ENCODE measurements at regions not wholly inside any gene's neighbourhood (a gene's known extent, or its start where the extent isn't known, plus 50 kb on each side); places are given as distances from the start of the nearest gene placed in this dataset.

DNA sequence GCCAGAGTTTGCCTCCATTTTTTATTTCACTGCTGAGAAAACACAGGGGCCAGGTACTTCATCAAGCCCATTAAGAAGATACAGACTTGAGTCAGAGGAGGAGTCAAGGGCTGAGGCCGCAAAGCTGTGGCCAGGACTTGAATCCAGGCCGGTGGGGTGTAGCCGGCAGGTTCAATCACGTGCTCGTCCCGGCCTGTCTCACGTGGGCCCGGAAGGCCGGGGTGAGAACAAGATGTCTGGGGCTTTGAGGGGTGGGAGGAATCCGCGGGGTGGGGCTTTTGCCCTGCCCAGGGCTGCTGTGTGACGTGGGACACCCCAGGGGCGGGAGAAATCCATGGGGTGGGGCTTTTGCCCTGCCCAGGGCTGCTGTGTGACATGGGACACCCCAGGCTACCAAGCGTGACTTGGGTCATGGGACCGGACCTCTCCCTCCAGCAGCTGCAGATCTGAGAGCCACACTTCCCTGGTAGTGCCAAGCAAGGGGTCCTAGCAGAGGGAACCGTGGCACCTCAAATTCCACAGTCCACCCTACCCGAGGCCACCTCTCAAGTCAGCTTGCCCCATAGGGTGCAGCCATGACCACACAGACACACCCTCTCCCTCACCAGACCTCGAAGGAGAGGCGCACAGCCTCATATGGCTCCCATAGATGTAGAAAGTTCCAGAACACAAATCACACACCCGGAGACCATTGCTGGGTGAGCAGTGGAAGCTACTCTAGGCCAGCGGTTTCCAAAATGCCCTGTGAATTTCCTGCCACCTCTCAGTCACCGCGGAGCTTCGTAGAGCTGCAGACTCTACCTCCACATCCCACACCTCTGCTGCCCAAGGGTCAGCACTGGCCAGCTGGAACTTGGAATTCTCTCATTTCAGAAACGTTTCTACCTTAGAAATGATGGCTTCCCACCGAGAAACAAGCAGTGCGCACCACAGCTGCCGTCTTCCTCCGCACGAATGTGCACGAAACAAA, 156.1 kb downstream of the DLL1 start:
- DNase-seq (ENCODE audit: low read depth, low spot score), result no peak
- no peak overlapping the region for H3K4me3 ChIP-seq (ENCODE audit: low read depth, low read length)
- CTCF ChIA-PET, result no interaction called here
- TF ChIP-seq, protein P1, sequence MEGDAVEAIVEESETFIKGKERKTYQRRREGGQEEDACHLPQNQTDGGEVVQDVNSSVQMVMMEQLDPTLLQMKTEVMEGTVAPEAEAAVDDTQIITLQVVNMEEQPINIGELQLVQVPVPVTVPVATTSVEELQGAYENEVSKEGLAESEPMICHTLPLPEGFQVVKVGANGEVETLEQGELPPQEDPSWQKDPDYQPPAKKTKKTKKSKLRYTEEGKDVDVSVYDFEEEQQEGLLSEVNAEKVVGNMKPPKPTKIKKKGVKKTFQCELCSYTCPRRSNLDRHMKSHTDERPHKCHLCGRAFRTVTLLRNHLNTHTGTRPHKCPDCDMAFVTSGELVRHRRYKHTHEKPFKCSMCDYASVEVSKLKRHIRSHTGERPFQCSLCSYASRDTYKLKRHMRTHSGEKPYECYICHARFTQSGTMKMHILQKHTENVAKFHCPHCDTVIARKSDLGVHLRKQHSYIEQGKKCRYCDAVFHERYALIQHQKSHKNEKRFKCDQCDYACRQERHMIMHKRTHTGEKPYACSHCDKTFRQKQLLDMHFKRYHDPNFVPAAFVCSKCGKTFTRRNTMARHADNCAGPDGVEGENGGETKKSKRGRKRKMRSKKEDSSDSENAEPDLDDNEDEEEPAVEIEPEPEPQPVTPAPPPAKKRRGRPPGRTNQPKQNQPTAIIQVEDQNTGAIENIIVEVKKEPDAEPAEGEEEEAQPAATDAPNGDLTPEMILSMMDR (IDR thresholded peaks at IDR 0.05; ENCODE audit: low read depth, low read length), result no peak
- H3K27me3 ChIP-seq (ENCODE audit: control insufficient read depth, insufficient read depth, low read length), result no peaks in the 10 kb centered on the region
- no peak overlapping the region for H3K27ac ChIP-seq (ENCODE audit: low read depth, low read length)
- POLR2A ChIA-PET, result no interaction called here
- peaks cover 98% of the 10 kb centered on the region for H3K9me3 ChIP-seq (ENCODE audit: control insufficient read depth, insufficient read depth, low read length)

GRCh38 chr6:170134031-170134470, 156.8 kb downstream of the DLL1 start:
- TF ChIP-seq, protein P1 (IDR thresholded peaks at IDR 0.05; ENCODE audit: low read depth, low read length), result no peak
- ChIA-PET POLR2A (no interaction called here), CTCF (no interaction called here)
- DNase-seq (ENCODE audit: low read depth, low spot score), result no peak
- Histone ChIP-seq H3K27ac (ENCODE audit: low read depth, low read length) (no peak overlapping the region), H3K9me3 (ENCODE audit: control insufficient read depth, insufficient read depth, low read length) (peaks cover 99% of the 10 kb centered on the region), H3K27me3 (ENCODE audit: control insufficient read depth, insufficient read depth, low read length) (no peaks in the 10 kb centered on the region), H3K4me3 (ENCODE audit: low read depth, low read length) (no peak overlapping the region)

DNA sequence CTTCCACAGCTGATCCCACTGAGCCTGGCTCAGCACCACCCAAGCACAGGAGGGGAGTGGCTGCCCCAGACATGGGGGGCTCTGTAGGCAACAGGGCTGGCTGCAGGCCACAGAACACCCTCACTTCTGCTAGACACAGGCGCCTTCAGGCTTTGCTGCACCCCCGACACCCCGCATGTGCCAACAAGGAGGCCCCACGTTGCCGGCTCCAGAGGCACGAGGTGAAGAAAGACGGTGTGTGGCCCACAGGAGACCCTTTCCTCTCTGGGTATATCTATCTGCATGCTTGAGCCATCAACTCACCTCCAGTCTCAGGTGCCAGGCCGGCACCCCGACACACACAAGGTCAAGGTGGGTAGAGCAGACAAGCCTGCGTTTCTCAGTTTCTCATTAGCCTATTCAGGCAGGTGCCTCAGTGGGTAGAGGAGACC, 158.3 kb downstream of the DLL1 start:
- DNase-seq (ENCODE audit: low read depth, low spot score), result no peak
- Histone ChIP-seq H3K27ac (ENCODE audit: low read depth, low read length) (no peak overlapping the region), H3K4me3 (ENCODE audit: low read depth, low read length) (no peak overlapping the region), H3K27me3 (ENCODE audit: control insufficient read depth, insufficient read depth, low read length) (no peaks in the 10 kb centered on the region), H3K9me3 (ENCODE audit: control insufficient read depth, insufficient read depth, low read length) (peaks cover 93% of the 10 kb centered on the region)
- ChIA-PET POLR2A (no interaction called here), CTCF (no interaction called here)
- TF ChIP-seq, protein P1 (IDR thresholded peaks at IDR 0.05; ENCODE audit: low read depth, low read length), result no peak

DNA sequence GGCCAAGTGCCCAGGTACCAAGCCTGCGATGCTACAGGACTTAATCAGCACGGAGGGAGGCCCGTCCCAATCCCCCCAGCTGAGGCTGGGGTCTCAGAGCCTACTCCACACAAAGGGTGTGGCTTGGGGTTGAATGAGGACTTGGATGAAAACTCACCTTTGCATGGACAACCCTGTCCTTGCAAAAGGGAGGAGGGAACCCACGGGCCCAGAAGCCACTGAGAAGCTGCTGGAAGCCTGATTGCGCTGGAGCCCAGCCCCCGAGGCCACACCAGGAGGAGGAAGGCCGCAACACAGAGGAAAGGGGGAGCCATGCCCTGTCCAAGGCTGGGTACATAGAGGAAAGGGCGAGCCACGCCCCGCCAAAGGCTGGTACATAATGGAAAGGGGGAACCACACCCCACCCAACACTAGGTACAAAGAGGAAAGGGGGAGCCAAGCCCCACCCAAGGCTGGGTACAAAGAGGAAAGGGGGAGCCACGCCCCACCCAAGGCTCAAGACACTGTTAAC, 158.8 kb downstream of the DLL1 start:
- no peak for DNase-seq (ENCODE audit: low read depth, low spot score)
- no peaks in the 10 kb centered on the region for H3K27me3 ChIP-seq (ENCODE audit: control insufficient read depth, insufficient read depth, low read length)
- H3K4me3 ChIP-seq (ENCODE audit: low read depth, low read length), result no peak overlapping the region
- TF ChIP-seq, protein P1 (IDR thresholded peaks at IDR 0.05; ENCODE audit: low read depth, low read length), result no peak
- CTCF ChIA-PET, result no interaction called here
- H3K27ac ChIP-seq (ENCODE audit: low read depth, low read length), result no peak overlapping the region
- peaks cover 91% of the 10 kb centered on the region for H3K9me3 ChIP-seq (ENCODE audit: control insufficient read depth, insufficient read depth, low read length)
- POLR2A ChIA-PET, result no interaction called here

GRCh38 chr6:170131351-170131750, 159.5 kb downstream of the DLL1 start:
- Histone ChIP-seq H3K9me3 (ENCODE audit: control insufficient read depth, insufficient read depth, low read length) (peaks cover 86% of the 10 kb centered on the region), H3K4me3 (ENCODE audit: low read depth, low read length) (no peak overlapping the region), H3K27ac (ENCODE audit: low read depth, low read length) (no peak overlapping the region), H3K27me3 (ENCODE audit: control insufficient read depth, insufficient read depth, low read length) (no peaks in the 10 kb centered on the region)
- ChIA-PET CTCF (no interaction called here), POLR2A (no interaction called here)
- DNase-seq (ENCODE audit: low read depth, low spot score), result no peak
- TF ChIP-seq, protein P1 (IDR thresholded peaks at IDR 0.05; ENCODE audit: low read depth, low read length), result no peak
